HL-60 (cell line): ENCODE measurements at regions not wholly inside any gene's neighbourhood (a gene's known extent, or its start where the extent isn't known, plus 50 kb on each side); places are given as distances from the start of the nearest gene placed in this dataset.

Experiments used
- DNase-seq, 2 experiments: peaks; one replicate each; pipeline ENCODE4 v3.0.0-alpha.2; 2010 to 2020; ENCODE audit warnings: low read depth in 1 of 2, low spot score in 1 of 2
- H3K27ac ChIP-seq: fragments of 250-450 bp; sonication (Bioruptor Pico); replicated peaks from 2 replicates; pipeline ENCODE4 v1.5.1; 2020; ENCODE audit warnings: mild to moderate bottlenecking, moderate library complexity
- H3K27me3 ChIP-seq: fragments of 250-450 bp; sonication (Bioruptor Pico); 2 replicates; pipeline ENCODE4 v1.5.1; 2021; ENCODE audit warnings: mild to moderate bottlenecking, moderate library complexity; ENCODE audit not compliant: insufficient read depth, poor library complexity, severe bottlenecking
- H3K4me3 ChIP-seq: replicated peaks from 2 replicates; pipeline ENCODE4 v1.5.1; 2011; ENCODE audit warnings: mild to moderate bottlenecking, control low read depth, low read length; ENCODE audit not compliant: insufficient read depth
- CTCF ChIP-seq: IDR thresholded peaks from one replicate; pipeline ENCODE4 v1.5.1; 2011; ENCODE audit warnings: low read length, control low read depth, inconsistent platforms; ENCODE audit not compliant: insufficient read depth
- GABPA ChIP-seq: IDR thresholded peaks from 2 replicates; pipeline ENCODE4 v1.6.1; 2012; ENCODE audit warnings: low read depth
- POLR2AphosphoS5 ChIP-seq: IDR thresholded peaks from 2 replicates; pipeline ENCODE4 v1.6.1; 2012; ENCODE audit warnings: low read depth
- REST ChIP-seq: IDR thresholded peaks from 2 replicates; pipeline ENCODE4 v1.6.1; 2012; ENCODE audit warnings: low read depth; ENCODE audit not compliant: insufficient replicate concordance
- SPI1 ChIP-seq: IDR thresholded peaks from 2 replicates; pipeline ENCODE4 v1.6.1; 2012; ENCODE audit warnings: low read depth, mild to moderate bottlenecking, borderline replicate concordance

DNA sequence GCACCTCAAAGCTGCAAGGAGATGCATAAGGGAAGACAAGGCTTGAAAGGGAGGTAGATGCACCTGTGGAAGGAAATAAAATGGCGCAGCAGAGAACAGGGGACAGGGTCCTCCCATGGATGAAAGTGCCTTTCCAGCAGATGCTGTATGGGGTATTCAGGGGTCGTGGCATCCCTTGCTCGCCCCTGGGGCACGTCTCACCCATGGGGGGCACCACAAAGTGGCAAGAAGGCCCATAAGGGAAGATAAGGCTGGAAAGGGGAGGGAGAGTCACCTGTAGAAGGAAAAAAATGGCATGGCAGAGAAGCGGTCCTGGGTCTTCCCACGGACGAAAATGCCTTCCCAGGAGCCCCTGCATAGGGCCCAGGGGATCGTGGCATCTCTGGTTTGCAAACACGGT is 265.1 kb downstream of the ALG10 start:
- H3K27me3 ChIP-seq: no peaks in the 10 kb centered on the region
- no peak for DNase-seq
- no peak overlapping the region for H3K27ac ChIP-seq
- no peak for TF ChIP-seq SPI1
- TF ChIP-seq GABPA: no peak
- no peak for TF ChIP-seq CTCF
- no peak for TF ChIP-seq REST
- TF ChIP-seq POLR2AphosphoS5: no peak
- no peak overlapping the region for H3K4me3 ChIP-seq

- no peak for TF ChIP-seq REST
- TF ChIP-seq CTCF: no peak
- no peak for TF ChIP-seq SPI1
- no peak for TF ChIP-seq POLR2AphosphoS5
- TF ChIP-seq GABPA: no peak
- Histone ChIP-seq H3K4me3 (no peak overlapping the region), H3K27ac (no peak overlapping the region)
These were observed 266.0 kb downstream of the ALG10 start for GRCh38 chr12:34287986-34288962.

GRCh38 chr12:34288963-34289345 is 266.7 kb downstream of the ALG10 start:
- H3K27ac ChIP-seq: no peak overlapping the region

More at GRCh38 chr12:34287986-34288962, 266.0 kb downstream of the ALG10 start:
- DNase-seq: no peak
- no peaks in the 10 kb centered on the region for H3K27me3 ChIP-seq

More at GRCh38 chr12:34288963-34289345, 266.7 kb downstream of the ALG10 start:
- H3K27me3 ChIP-seq: no peaks in the 10 kb centered on the region
- DNase-seq: no peak
- H3K4me3 ChIP-seq: no peak overlapping the region
- TF ChIP-seq CTCF (no peak), POLR2AphosphoS5 (no peak), GABPA (no peak), SPI1 (no peak)
